Skeletal muscle cell (primary cell): ENCODE measurements at regions not wholly inside any gene's neighbourhood (a gene's known extent, or its start where the extent isn't known, plus 50 kb on each side); places are given as distances from the start of the nearest gene placed in this dataset.
"Not testable (repeated sequence)": the region's sequence is repeated elsewhere in the genome, so short reads cannot be mapped to it uniquely, and the experiment has no call there.

Experiments
- DNase-seq: peaks from one replicate; pipeline ENCODE4 v3.0.0-alpha.2; 2010; ENCODE audit warnings: low read depth
- H3K4me3 ChIP-seq: 2 replicates; pipeline ENCODE4 v1.5.1; 2011; ENCODE audit warnings: low read depth, mild to moderate bottlenecking, control low read depth, low read length, moderate library complexity

DNA sequence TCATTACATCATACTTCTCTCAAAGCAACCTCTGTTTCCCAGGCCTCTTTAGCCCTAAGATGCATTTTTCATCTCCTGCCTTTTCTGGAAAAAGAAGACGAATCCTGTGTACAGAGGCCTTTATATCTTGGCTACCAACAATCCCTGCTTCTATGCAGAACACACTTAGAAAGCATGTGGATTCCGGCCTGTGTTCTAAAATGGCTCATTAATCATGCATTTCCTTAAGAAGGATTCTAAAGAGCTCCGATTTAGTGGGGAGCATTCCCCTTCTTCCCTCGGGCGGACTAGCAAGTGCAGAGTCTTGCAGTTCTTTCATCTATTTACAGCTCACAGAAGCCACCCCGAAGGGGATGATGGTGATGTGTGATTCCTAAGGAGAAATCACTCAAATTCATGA lies 1212.9 kb downstream of the TYW1 start:
- no peak for DNase-seq
- no peak overlapping the region for H3K4me3 ChIP-seq

DNA sequence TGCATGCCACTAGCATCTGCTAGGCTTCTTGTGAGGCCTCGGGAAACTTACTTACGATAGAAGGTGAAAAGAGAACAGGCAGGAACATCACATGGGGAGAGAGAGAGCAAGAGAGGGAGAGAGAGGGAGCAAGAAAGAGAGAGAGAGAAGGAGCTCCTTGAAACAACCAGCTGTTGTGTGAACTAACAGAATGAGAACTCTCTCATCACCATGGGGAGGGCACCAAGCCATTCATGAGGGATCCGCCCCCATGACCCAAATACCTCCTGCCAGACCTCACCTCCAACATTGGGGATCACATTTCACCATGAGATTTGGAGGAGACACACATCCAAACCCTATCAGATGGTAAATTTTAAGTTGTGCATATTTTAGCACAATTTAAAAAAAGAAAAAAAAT lies 1217.2 kb downstream of the TYW1 start:
- no peak overlapping the region for H3K4me3 ChIP-seq
- no peak for DNase-seq

DNA sequence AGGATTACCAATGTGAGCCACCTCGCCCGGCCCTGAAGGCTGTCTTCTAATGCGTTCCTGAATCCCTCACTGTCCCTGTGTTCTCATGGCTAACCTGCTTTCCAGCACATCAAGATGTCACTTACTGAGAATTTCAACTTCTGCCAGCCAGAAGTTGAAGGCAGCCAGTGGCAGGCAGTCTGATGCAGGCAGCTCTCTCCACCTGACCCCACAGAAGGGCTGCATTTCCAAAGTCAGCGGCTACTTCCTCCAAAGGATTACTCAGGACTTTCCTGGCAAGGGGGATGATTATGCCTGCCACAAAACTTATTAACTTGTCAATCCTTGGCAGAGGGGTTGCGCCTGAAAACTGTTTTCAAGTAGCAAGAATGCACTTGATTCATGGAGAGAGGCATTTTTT lies 1219.4 kb downstream of the TYW1 start:
- no peak for DNase-seq
- no peak overlapping the region for H3K4me3 ChIP-seq

DNA sequence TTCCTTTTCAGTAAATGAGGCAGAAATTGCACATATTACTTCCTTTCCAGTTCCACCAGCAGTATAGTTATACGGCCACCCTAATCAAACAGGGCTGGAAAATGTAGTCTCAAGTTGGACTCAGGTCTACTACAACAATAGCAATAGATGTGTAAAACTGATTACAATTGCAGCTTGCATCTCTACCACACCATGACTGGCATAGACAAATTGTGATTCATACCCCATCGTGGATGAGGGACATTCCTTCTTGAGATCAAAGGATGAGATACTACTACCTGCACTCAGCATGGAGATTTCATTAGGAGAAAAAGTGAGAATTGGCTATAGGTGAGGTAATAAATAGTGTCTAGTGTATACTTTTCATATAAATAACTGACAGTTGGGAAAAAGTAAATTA lies 1220.8 kb downstream of the TYW1 start:
- H3K4me3 ChIP-seq: no peak overlapping the region
- no peak for DNase-seq

DNA sequence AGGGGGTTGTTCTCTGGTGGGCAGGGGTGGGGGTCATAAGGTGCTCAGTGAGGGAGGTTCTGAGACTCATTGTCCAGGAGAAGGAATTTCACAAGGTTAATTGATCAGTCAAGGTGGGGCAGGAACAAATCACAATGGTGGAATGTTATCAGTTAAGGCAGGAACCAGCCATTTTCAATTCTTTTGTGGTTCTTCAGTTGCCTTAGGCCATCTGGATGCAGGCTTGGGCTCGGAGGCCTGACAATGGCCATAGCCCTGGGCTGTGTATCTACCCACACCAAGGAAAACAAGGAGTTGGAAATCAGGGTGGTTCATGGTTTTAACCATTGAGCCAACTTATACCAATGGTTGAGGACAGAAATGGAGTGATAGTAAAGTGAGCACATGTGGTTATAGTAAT lies 1221.8 kb downstream of the TYW1 start:
- no peak for DNase-seq
- H3K4me3 ChIP-seq: no peak overlapping the region

DNA sequence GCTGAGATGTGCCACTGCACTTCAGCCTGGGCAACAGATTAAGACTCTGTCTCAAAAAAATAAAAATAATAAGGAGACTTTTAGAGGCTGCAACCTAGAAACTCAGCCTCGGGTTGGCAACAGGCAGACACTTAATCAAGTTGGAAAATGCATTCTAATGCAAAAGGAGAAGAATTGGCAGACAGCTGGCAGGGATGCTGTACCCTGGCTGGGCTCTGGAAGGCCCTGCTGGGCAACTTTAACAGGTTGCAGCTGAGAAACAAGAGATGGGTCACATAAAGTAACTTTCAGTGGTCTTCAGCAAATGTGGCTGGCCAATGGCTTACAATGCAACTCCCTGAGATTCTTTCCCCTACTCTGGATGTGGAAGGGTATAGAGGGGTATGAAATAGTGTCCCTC lies 1225.7 kb downstream of the TYW1 start:
- H3K4me3 ChIP-seq: no peak overlapping the region
- no peak for DNase-seq

DNA sequence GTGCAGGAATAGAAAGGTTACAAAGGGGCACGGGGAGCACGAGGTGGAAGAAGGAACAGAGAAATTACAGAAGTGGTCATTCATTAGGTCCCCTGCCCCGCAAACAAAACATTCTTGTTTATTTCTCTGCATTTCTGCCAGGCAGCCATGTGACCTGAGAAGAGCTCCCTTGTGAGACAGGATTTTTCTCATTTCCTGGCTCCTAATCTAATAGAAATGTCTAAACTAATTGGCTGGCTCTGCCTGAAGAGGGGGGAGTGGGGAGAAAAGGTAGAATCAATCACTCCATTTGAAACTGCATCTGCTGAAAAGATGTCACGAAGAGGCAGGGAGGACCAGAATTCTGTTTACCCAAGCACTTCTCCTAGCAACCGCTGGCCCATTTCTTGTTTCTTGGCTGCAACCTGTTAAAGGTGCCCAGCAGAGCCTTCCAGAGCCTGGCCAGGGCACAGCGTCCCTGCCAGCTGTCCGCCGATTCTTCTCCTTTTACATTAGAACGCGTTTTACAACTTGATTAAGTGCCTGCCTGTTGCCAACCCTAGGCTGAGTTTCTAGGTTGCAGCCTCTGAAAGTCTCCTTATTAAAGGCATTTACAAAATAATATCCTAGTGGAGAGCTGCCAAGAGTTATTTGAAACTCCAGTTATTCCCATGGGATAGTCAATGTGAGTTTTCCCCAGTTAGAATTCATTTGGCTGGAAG lies 1227.6 kb downstream of the TYW1 start:
- no peak for DNase-seq
- no peak overlapping the region for H3K4me3 ChIP-seq

DNA sequence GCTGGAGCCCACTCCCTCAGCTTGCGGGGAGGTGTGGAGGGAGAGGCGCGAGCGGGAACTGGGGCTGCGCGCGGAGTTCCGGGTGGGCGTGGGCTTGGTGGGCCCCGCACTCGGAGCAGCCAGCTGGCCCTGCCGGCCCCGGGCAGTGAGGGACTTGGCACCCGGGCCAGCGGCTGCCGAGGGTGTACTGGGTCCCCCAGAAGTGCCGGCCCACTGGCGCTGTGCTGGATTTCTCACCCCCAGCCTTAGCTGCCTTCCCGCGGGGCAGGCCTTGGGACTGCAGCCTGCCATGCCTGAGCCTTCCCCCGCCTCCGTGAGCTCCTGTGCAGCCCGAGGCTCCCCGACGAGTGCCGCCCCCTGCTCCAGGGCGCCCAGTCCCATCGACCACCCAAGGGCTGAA lies 1234.4 kb downstream of the TYW1 start:
- H3K4me3 ChIP-seq, DNase-seq: not testable (repeated sequence)

DNA sequence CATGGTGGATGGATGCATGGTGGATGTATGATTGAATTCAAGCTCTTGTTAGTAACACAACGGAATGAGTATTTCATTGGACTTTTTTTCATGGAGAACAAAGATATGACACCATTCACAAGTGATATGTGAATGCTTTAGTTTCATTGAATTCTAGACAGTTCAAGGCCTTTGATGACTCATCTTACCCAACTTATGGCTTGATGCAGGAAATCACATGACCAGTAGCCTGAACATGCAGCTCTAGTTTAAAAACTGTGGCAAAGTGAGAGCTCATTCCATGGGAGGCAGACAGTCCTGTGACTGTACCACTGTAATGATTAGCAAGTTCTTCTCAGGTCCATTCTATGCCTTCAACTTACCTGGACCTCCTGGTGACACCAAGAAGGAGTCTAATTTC lies 1239.3 kb downstream of the TYW1 start:
- no peak overlapping the region for H3K4me3 ChIP-seq
- no peak for DNase-seq

DNA sequence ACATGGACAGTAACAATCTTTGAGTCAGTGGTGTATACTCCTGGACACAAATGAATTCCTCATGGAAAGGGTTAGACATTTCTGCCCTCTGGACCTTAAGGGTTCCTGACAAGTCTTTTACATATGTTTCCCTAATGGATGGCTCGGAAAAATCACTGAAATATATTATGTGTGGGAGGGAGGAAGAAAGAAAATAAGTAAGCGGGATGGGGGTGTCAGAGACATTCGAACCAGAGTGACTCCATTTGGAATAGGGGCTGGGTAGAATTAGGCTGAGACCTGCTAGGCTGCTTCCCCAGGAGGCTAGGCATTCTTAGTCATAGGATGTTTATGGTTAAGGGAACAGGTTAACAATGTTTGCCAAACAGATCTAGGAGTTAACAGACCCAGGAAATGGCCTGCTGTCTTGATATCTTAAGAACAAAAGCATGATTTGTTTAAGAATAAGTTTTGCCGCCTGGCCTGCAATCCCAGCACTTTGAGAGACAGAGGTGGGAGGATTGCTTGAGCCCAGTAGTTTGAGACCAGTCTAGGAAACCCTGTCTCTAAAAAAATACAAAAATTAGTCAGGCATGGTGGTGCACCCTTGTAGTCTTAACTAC lies 1241.7 kb downstream of the TYW1 start:
- no peak for DNase-seq
- H3K4me3 ChIP-seq: no peak overlapping the region

DNA sequence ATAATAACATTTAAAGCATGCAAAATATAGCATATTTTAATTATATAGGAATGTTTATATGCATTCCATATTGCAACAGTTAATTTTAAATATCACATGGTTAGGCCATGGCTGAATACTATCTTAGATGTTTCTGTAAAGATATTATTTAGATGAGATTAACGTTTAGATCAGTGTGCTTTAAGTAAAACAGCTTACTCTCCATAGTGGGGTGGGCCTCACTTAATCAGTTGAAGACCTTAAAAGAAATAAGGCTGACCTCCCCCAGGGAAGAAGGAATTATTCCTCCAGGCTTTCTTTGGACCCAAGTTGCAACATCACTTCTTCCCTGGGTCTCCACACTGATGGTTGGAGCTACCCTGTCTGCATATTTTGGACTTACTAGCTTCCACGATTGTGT lies 1246.5 kb downstream of the TYW1 start:
- no peak for DNase-seq
- H3K4me3 ChIP-seq: no peak overlapping the region

DNA sequence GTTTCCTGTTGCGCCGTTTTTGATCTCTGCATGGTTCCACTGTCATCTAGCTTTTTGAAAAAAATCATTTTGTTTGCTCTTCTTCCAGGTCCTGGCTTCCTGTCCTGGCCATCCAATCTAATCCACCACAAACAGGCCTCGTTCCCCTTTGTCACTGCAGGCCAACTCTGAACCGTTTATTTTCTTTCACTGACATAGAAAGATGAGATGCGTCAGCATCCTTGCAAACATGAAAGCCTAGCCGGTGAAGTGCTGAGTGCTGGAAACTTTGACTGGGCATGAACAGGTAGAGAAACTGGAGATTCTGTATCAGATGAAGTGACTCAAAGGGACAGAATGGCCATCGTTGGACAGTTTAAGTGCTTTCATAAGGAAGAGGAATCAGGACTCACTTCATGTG lies 1247.8 kb downstream of the TYW1 start:
- DNase-seq: no peak
- H3K4me3 ChIP-seq: no peak overlapping the region

DNA sequence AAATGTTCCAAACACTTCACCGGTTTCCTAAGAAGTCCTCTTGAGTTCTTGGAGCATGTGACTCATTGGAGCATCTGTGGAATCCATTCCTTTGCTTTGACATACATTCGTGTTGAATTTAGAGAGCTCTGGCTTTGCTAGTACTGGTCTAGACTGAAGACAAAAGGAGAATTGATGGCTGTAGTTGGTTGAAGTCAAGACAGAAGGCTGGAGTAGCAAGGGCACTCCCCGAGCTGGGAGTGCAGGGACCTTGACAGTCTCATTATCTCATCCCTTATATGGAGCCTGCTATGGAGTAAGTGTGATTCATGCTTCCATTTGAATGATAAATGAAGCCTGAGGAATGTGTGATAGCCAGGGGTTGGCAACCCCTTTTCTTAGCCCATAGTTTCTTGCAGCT lies 1249.1 kb downstream of the TYW1 start:
- DNase-seq: no peak

DNA sequence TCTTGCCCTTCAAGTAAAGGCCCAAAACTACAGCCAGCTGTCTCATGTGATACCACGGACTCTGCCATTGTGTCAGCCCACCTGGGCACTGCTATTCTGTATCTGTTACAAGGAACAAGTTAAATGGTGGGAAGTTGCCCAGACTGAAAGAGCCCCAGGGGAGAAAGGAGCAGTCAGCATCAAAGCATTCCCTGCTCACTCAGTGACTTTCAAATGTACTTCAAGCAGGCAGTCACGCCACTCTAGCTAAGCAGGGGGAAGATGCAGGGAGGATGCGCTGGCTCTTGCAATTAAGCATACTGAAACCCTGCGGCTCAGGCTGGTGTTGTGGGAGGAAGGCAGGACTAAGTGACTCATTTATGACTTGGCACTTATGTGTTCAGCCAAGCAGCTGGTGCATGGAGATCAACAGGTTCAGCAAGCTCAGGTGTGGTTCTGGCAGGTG lies 1249.6 kb downstream of the TYW1 start:
- H3K4me3 ChIP-seq: no peak overlapping the region
- no peak for DNase-seq

More for the DNA sequence above, 1249.1 kb downstream of the TYW1 start:
- no peak overlapping the region for H3K4me3 ChIP-seq

DNA sequence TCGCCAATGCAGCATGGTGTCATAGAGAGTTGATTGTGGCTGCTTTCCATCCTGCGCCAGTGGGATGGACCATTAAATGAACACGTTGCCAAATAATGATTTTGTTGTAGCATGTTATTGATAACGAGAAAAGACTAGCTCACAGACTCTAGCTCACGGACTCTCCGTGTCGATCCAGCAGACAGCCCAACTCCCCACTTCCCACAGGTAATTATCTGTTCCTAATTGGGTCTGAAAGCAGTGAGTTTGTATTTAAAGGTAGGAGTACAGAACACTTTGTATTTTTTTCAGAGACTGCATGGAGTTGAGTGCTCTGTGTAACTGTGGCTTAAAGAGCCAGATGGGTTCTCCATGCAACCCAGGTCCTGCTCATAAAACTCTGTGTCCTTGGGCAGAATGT lies 1250.5 kb downstream of the TYW1 start:
- no peak for DNase-seq
- no peak overlapping the region for H3K4me3 ChIP-seq

DNA sequence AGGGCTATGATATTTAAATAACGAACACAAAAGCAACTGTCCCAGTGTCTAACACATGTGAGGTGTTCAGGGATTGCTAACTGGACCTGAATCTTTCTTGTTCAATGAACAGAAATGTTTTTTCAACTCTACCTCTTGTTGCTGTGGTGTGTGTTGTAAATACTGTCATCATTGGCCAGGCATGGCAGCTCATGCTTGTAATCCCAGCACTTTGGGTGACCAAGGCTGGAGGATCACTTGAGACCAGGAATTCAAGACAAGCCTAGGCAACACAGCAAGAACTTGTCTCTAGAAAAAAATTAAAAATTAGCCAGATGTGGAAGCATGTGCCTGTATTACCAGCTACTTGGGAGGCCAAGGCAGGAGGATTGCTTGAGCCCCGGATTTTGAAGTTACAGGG lies 1250.9 kb downstream of the TYW1 start:
- no peak for DNase-seq
- H3K4me3 ChIP-seq: no peak overlapping the region

DNA sequence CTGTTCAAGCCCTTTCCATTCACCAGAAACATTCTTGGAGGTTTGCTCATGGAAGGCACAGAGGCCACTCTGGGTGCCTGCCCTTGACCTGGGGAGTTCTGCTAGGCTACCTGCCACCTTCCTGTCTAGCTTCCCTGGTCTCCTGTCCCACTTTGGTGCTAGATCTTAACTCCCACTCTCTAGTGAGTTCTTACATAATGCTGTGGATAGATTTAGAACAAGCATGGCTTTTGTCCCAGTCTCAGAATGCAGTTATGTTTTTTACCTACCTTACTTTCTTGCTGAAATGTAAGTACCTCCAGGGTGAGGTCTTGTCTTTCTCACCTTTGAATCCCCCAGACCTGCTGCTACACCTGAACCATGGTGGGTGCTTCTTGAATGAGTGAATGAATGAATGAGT lies 1252.3 kb downstream of the TYW1 start:
- no peak for DNase-seq
- no peak overlapping the region for H3K4me3 ChIP-seq

DNA sequence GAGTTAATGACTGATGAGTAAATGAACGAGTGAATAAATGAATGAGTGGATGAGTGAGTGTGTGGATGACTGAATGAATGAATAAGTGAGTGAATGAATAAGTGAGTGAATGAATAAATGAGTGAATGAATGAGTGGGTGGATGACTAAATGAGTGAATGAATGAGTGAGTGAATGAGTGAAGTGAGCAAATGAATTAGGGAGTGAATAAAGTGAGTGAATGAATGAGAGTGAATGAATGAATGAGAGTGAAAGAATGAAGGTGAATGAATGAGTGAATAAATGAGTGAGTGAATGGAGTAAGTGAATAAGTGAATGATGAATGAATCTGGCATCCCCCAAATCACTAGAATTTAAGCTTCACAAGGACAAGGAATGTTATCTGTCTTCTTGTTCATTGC lies 1253.0 kb downstream of the TYW1 start:
- H3K4me3 ChIP-seq: no peak overlapping the region
- DNase-seq: no peak

DNA sequence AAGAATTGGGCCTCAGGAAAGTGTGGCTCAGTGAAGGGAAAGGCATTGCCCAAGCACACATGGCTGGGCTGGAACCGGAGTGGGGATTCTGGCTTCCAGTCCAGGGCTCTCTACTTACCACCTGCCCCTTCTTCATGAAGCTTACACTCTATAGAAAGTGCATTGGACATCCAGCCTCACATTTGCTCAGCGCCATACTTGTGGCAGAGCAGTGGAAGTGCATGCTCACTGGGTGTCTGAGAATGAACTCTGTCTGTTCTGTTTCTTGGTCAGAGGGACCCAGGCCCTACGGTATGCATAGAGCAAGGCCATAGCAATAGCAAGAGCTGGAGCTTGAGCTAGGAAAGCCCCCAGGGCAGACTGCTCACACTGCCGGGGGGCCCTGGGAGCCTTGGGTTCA lies 1253.5 kb downstream of the TYW1 start:
- no peak overlapping the region for H3K4me3 ChIP-seq
- DNase-seq: no peak

DNA sequence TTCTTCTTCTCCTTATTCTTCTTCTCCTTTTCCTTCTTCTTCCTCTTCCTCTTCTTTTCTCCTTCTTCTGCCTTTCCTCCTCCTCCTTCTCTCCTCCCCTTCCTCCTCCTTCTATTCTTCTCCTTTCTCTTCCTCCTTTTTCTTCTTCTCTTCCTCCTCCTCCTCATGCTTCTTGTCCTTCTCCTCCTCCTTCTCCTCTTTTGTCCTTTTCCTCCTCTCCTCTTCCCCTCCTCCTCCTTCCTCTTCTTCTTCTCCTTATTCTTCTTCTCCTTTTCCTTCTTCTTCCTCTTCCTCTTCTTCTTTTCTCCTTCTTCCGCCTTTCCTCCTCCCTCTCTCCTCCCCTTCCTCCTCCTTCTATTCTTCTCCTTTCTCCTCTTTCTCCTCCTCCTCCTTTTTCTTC lies 1258.2 kb downstream of the TYW1 start:
- not testable (repeated sequence) for DNase-seq

DNA sequence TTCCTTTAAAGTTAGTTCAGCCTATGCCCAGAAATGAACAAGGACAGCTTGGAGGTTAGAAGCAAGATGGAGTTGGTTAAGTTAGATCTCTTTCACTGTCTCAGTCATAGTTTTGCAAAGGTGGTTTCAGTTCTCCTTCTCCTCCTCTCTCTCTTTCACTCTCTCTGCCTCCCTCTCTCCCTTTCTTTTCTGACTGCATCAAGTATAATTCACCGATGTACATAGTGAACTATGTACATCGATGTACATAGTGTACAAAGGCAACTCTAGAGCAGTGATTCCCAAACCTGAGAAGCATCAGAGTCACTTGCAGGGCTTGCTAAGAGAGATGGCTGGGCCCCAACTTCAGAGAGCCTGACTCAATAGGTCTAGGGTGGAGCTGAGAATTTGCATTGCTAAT lies 1259.7 kb downstream of the TYW1 start:
- DNase-seq: no peak

More for the DNA sequence above, 1258.2 kb downstream of the TYW1 start:
- H3K4me3 ChIP-seq: not testable (repeated sequence)

More for the DNA sequence above, 1259.7 kb downstream of the TYW1 start:
- H3K4me3 ChIP-seq: no peak overlapping the region
